ENCODE measurements at regions not wholly inside any gene's neighbourhood (a gene's known extent, or its start where the extent isn't known, plus 50 kb on each side); places are given as distances from the start of the nearest gene placed in this dataset.

DNA sequence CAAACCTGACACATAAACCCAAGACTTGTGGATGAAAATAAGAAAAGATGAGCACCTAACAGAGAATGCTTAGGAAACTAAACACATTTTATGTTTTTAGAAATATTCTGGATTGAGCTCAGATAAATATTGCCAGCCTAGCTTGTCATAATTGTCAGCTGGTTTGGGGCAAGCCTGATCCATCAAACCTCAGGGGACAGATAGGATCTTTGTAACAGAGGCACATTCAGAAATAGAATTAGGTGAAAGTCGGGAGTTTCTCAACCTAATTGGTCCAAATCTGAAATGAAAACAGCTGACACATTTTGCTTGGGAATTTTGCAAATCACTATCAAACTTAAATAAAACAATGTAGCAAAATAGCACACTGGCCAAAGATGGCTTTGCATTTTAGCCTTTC is 503.7 kb downstream of the ANXA1 start:
- TF ChIP-seq TAF1 (IDR thresholded peaks at IDR 0.05; ENCODE audit: borderline replicate concordance, insufficient read depth, low read length) (no peak), FOXP2 (optimal IDR thresholded peaks at IDR 0.05; ENCODE audit: borderline replicate concordance, extremely low read depth, extremely low read length, insufficient read depth) (no peak), POLR2AphosphoS5 (IDR thresholded peaks at IDR 0.05; ENCODE audit: low read depth, low read length) (no peak)
- TF ChIP-seq, protein P1, sequence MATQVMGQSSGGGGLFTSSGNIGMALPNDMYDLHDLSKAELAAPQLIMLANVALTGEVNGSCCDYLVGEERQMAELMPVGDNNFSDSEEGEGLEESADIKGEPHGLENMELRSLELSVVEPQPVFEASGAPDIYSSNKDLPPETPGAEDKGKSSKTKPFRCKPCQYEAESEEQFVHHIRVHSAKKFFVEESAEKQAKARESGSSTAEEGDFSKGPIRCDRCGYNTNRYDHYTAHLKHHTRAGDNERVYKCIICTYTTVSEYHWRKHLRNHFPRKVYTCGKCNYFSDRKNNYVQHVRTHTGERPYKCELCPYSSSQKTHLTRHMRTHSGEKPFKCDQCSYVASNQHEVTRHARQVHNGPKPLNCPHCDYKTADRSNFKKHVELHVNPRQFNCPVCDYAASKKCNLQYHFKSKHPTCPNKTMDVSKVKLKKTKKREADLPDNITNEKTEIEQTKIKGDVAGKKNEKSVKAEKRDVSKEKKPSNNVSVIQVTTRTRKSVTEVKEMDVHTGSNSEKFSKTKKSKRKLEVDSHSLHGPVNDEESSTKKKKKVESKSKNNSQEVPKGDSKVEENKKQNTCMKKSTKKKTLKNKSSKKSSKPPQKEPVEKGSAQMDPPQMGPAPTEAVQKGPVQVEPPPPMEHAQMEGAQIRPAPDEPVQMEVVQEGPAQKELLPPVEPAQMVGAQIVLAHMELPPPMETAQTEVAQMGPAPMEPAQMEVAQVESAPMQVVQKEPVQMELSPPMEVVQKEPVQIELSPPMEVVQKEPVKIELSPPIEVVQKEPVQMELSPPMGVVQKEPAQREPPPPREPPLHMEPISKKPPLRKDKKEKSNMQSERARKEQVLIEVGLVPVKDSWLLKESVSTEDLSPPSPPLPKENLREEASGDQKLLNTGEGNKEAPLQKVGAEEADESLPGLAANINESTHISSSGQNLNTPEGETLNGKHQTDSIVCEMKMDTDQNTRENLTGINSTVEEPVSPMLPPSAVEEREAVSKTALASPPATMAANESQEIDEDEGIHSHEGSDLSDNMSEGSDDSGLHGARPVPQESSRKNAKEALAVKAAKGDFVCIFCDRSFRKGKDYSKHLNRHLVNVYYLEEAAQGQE (IDR thresholded peaks at IDR 0.05; ENCODE audit: insufficient read depth in 1 of 2, low read depth in 2 of 2, low read length in 2 of 2): no peak

All from PFSK-1 (cell line).